GM23248 (cell line): ENCODE measurements at regions not wholly inside any gene's neighbourhood (a gene's known extent, or its start where the extent isn't known, plus 50 kb on each side); places are given as distances from the start of the nearest gene placed in this dataset.
"Not testable (repeated sequence)": the region's sequence is repeated elsewhere in the genome, so short reads cannot be mapped to it uniquely, and the experiment has no call there.

Experiments
- DNase-seq: peaks from one replicate; pipeline ENCODE4 v3.0.0-alpha.2; 2015
- H2AFZ ChIP-seq: fragments of 200-600 bp; sonication (generic); 2 replicates; pipeline ENCODE4 v1.6.1; 2016; ENCODE audit warnings: antibody characterized with exemption
- H3F3A ChIP-seq: fragments of 200-600 bp; sonication (generic); 2 replicates; pipeline ENCODE4 v1.6.1; 2016; ENCODE audit warnings: mild to moderate bottlenecking, antibody characterized with exemption, mixed run types; ENCODE audit not compliant: insufficient read depth
- H3K27ac ChIP-seq: fragments of 200-600 bp; sonication (generic); 2 replicates; pipeline ENCODE4 v1.5.1; 2016; ENCODE audit warnings: mild to moderate bottlenecking
- H3K27me3 ChIP-seq: fragments of 200-600 bp; sonication (generic); replicated peaks from 2 replicates; pipeline ENCODE4 v1.6.1; 2016; ENCODE audit warnings: mild to moderate bottlenecking; ENCODE audit not compliant: insufficient read depth
- H3K36me3 ChIP-seq: fragments of 200-600 bp; sonication (generic); 2 replicates; pipeline ENCODE4 v1.6.1; 2016; ENCODE audit warnings: low read depth, mild to moderate bottlenecking
- H3K4me1 ChIP-seq: fragments of 200-600 bp; sonication (generic); 2 replicates; pipeline ENCODE4 v1.6.1; 2016; ENCODE audit warnings: mild to moderate bottlenecking; ENCODE audit not compliant: insufficient read depth
- H3K4me2 ChIP-seq: fragments of 200-600 bp; sonication (generic); one replicate; pipeline ENCODE4 v1.6.1; 2016; ENCODE audit warnings: mild to moderate bottlenecking; ENCODE audit not compliant: unreplicated experiment
- H3K4me3 ChIP-seq: fragments of 200-600 bp; sonication (generic); 2 replicates; pipeline ENCODE4 v1.5.1; 2016; ENCODE audit warnings: mild to moderate bottlenecking
- H3K79me2 ChIP-seq: fragments of 200-600 bp; sonication (generic); 2 replicates; pipeline ENCODE4 v1.6.1; 2016; ENCODE audit warnings: mild to moderate bottlenecking; ENCODE audit not compliant: insufficient read depth
- H3K9ac ChIP-seq: fragments of 200-600 bp; sonication (generic); 2 replicates; pipeline ENCODE4 v1.6.1; 2016; ENCODE audit warnings: mild to moderate bottlenecking
- H3K9me2 ChIP-seq: fragments of 200-600 bp; sonication (generic); 2 replicates; pipeline ENCODE4 v1.6.1; 2016; ENCODE audit warnings: mixed run types, mild to moderate bottlenecking, moderate library complexity; ENCODE audit not compliant: insufficient read depth
- H3K9me3 ChIP-seq: fragments of 200-600 bp; sonication (generic); one replicate; pipeline ENCODE4 v1.6.1; 2017; ENCODE audit warnings: low read depth
- H4K20me1 ChIP-seq: fragments of 200-600 bp; sonication (generic); 2 replicates; pipeline ENCODE4 v1.6.0; 2016; ENCODE audit not compliant: insufficient read depth
- WGBS, 2 experiments: methylation state at CpG; one replicate each; pipeline ENCODE4 v1.1.6; 2015 to 2017; ENCODE audit warnings: low lambda C conversion rate in 2 of 2, low coverage in 1 of 2; ENCODE audit errors: missing lambda C conversion rate in 2 of 2; 5-methylcytosine and 5-hydroxymethylcytosine counted together
- in situ Hi-C: fragments of 300-500 bp; cut with MboI; formaldehyde crosslinking; loops from 2 replicates; pipeline ENCODE4 v1.15.0; 2020

GRCh38 chr21:5013455-5014304, 5507.7 kb upstream of the TPTE start:
- H3K9ac ChIP-seq, H3K79me2 ChIP-seq, H3K27ac ChIP-seq, DNase-seq, H3K36me3 ChIP-seq, H3F3A ChIP-seq, H3K4me3 ChIP-seq, H3K4me1 ChIP-seq, H3K4me2 ChIP-seq, in situ Hi-C loops, H3K9me3 ChIP-seq, H3K27me3 ChIP-seq, H3K9me2 ChIP-seq, H2AFZ ChIP-seq, H4K20me1 ChIP-seq: not testable (repeated sequence)
- WGBS, 2 experiments: no CpG with 5 or more reads among the region's 33 CpGs

- H3F3A ChIP-seq, H4K20me1 ChIP-seq, H3K27ac ChIP-seq, DNase-seq, H3K4me1 ChIP-seq, H3K9me2 ChIP-seq, H3K9me3 ChIP-seq, H3K36me3 ChIP-seq, H3K79me2 ChIP-seq, H3K27me3 ChIP-seq, in situ Hi-C loops, H3K4me2 ChIP-seq, H3K4me3 ChIP-seq, H2AFZ ChIP-seq, H3K9ac ChIP-seq: not testable (repeated sequence)
- no CpG with 5 or more reads among the region's 17 CpGs for WGBS, 2 experiments
Measured at GRCh38 chr21:5015187-5015586, 5506.2 kb upstream of the TPTE start.

- H4K20me1 ChIP-seq, H3K36me3 ChIP-seq, H3K4me2 ChIP-seq, H3F3A ChIP-seq, H3K27ac ChIP-seq, H3K4me3 ChIP-seq, H3K4me1 ChIP-seq, in situ Hi-C loops, H3K79me2 ChIP-seq, H3K9me2 ChIP-seq, DNase-seq, H2AFZ ChIP-seq, H3K27me3 ChIP-seq, H3K9me3 ChIP-seq, H3K9ac ChIP-seq: not testable (repeated sequence)
- WGBS, 2 experiments: no CpG with 5 or more reads among the region's 15 CpGs
Measured at GRCh38 chr21:5019120-5019519, 5502.3 kb upstream of the TPTE start.

GRCh38 chr21:5021815-5022214, 5499.6 kb upstream of the TPTE start:
- H3K27me3 ChIP-seq, H2AFZ ChIP-seq, H3K4me1 ChIP-seq, H3K9me3 ChIP-seq, H3K9me2 ChIP-seq, H3K79me2 ChIP-seq, H3K4me3 ChIP-seq, in situ Hi-C loops, H3K27ac ChIP-seq, H3K36me3 ChIP-seq, H4K20me1 ChIP-seq, H3F3A ChIP-seq, H3K4me2 ChIP-seq, H3K9ac ChIP-seq, DNase-seq: not testable (repeated sequence)
- WGBS, 2 experiments: no CpG with 5 or more reads among the region's 27 CpGs

GRCh38 chr21:5022254-5022653, 5499.1 kb upstream of the TPTE start:
- H3F3A ChIP-seq, H3K9me2 ChIP-seq, in situ Hi-C loops, H3K27ac ChIP-seq, H3K4me1 ChIP-seq, DNase-seq, H3K4me3 ChIP-seq, H4K20me1 ChIP-seq, H3K9me3 ChIP-seq, H3K9ac ChIP-seq, H3K36me3 ChIP-seq, H3K79me2 ChIP-seq, H2AFZ ChIP-seq, H3K4me2 ChIP-seq, H3K27me3 ChIP-seq: not testable (repeated sequence)
- no CpG with 5 or more reads among the region's 52 CpGs for WGBS, 2 experiments

GRCh38 chr21:5022748-5023147, 5498.6 kb upstream of the TPTE start:
- H2AFZ ChIP-seq, H3F3A ChIP-seq, H3K79me2 ChIP-seq, H3K27ac ChIP-seq, H3K36me3 ChIP-seq, H3K27me3 ChIP-seq, H3K9me3 ChIP-seq, H3K9ac ChIP-seq, H4K20me1 ChIP-seq, H3K9me2 ChIP-seq, H3K4me3 ChIP-seq, DNase-seq, H3K4me2 ChIP-seq, in situ Hi-C loops, H3K4me1 ChIP-seq: not testable (repeated sequence)
- no CpG with 5 or more reads among the region's 45 CpGs for WGBS, 2 experiments

- H3K4me1 ChIP-seq, H3K27me3 ChIP-seq, H3K4me3 ChIP-seq, H4K20me1 ChIP-seq, H3K27ac ChIP-seq, H3F3A ChIP-seq, in situ Hi-C loops, H3K4me2 ChIP-seq, DNase-seq, H2AFZ ChIP-seq, H3K36me3 ChIP-seq, H3K79me2 ChIP-seq, H3K9me3 ChIP-seq, H3K9ac ChIP-seq, H3K9me2 ChIP-seq: not testable (repeated sequence)
- no CpG with 5 or more reads among the region's 14 CpGs for WGBS, 2 experiments
Measured at GRCh38 chr21:5035147-5035546, 5486.2 kb upstream of the TPTE start.

- H3K9me2 ChIP-seq, DNase-seq, H3K9ac ChIP-seq, H3K27me3 ChIP-seq, H3K4me1 ChIP-seq, H3K4me2 ChIP-seq, in situ Hi-C loops, H3K9me3 ChIP-seq, H3K4me3 ChIP-seq, H3F3A ChIP-seq, H3K36me3 ChIP-seq, H2AFZ ChIP-seq, H4K20me1 ChIP-seq, H3K27ac ChIP-seq, H3K79me2 ChIP-seq: not testable (repeated sequence)
- WGBS, 2 experiments: 100% methylated on average over 3 of the region's 9 CpGs; no CpG with 5 or more reads in 1 of the 2 experiments
Measured at GRCh38 chr21:5035587-5035986, 5485.8 kb upstream of the TPTE start.
